ENCODE measurements at regions not wholly inside any gene's neighbourhood (a gene's known extent, or its start where the extent isn't known, plus 50 kb on each side); places are given as distances from the start of the nearest gene placed in this dataset.

DNA sequence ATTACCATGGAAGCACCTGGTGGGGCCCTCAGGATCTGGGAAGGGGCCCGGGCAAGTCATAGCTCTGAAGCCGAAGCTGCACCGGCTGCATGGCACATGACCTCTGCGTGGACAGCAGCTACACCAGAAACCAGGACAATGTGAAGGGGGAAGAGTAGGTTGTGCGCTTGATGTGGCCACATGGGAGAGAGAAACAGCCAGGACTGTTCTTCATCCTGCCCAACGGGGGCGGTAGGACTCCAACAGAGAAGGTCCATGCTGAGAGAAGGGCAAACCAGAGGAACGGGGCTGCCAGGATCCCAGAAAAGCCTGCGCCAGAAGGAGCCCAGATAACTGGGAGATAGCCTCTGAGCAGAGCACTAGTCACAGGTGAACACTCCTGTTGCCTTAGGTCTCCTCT, 54.9 kb upstream of the PRR20G start:
- TF ChIP-seq POLR2AphosphoS5 (IDR thresholded peaks at IDR 0.05; ENCODE audit: insufficient read depth, low read depth, low read length) (no peak), POLR2A (IDR thresholded peaks at IDR 0.05; ENCODE audit: low read depth, low read length) (no peak)

Measured in endothelial cell of umbilical vein (primary cell).